ENCODE measurements at regions not wholly inside any gene's neighbourhood (a gene's known extent, or its start where the extent isn't known, plus 50 kb on each side); places are given as distances from the start of the nearest gene placed in this dataset.
"Not testable (repeated sequence)": the region's sequence is repeated elsewhere in the genome, so short reads cannot be mapped to it uniquely, and the experiment has no call there.

- no peak for DNase-seq (ENCODE audit: low read depth in 2 of 3, low spot score in 2 of 3)
Measured at GRCh38 chr12:61188801-61189595, 1071.2 kb upstream of the USP15 start.

DNA sequence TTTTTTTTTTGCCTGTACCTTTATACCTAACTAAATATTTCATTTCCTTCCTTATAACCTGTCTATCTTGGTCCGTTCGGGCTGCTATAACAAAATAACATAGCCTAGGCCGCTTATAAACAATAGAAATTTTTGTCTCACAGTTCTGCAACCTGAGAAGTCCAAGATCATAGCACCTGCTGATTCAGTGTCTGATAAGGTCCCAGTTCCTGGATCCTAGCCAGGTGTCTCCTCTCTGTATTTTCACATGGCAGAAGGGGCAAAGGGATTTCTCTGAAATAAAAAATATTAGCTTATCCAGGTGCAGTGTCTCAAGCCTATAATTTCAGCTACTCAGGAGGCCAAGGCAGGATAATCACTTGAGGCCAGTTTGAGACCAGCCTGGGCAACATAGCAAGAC, 1046.6 kb upstream of the USP15 start:
- DNase-seq (ENCODE audit: low read depth in 2 of 3, low spot score in 2 of 3), result no peak

DNA sequence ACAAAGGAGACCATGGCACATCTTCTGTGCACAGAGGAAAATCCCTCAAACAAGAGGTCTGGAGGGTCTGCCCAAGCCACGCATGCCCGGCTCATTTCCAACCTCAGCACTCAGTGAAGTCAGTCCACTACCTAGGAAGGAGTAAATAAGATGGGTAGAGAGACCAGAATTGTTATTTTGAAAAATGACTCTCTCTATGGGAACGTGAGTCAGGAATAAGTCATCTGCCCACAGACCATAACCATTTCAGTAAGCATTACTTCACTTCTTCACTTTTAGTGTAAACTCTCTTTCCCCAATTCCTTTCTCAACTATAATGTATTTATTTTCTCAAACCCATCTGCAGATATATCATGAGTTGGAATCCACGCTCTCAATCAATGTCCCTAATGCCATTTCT, 1039.9 kb upstream of the USP15 start:
- no peak for DNase-seq (ENCODE audit: low read depth in 2 of 3, low spot score in 2 of 3)

DNA sequence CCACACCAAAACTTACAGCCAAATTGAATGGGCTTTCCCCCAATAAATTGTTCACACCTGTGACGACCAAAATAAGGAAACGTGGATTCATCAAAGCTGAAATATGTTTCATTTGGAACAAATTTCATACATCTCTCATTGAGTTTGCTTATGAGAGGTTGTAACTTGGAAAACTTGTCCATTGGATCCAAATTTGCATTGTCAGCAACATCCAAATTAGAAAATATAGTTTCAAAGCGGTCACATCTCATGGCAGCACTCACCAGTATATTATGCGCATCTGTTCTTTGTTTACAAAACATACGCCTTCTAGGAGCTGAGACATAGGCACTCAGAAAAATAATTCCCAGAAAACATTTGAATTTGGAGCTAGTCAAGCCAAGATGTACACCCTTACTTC, 1028.2 kb upstream of the USP15 start:
- DNase-seq (ENCODE audit: low read depth in 2 of 3, low spot score in 2 of 3), result no peak

DNA sequence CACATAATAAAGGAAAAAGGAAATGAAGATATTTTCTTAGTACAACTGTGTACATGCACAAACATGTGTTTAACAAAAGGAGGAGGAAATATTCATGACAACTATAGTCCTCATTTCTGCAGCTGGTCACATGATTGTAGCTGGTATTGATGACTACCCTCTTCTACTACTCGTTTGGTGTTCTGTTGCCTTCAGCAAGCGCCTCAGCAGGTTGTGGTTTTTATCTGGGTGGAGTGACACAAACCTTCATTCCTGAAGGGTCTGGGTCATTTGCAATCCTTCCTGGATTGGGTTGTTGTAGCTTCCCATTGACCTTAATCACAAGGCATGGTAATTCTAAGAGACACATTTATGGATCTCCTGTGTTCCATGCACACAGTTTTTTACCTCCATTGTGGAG, 1009.9 kb upstream of the USP15 start:
- DNase-seq (ENCODE audit: low read depth in 2 of 3, low spot score in 2 of 3), result no peak

GRCh38 chr12:61251076-61251475, 1009.1 kb upstream of the USP15 start:
- DNase-seq (ENCODE audit: low read depth in 2 of 3, low spot score in 2 of 3), result no peak

GRCh38 chr12:61254225-61254624, 1006.0 kb upstream of the USP15 start:
- DNase-seq (ENCODE audit: low read depth in 2 of 3, low spot score in 2 of 3), result no peak

GRCh38 chr12:61264294-61264693, 995.9 kb upstream of the USP15 start:
- DNase-seq (ENCODE audit: low read depth in 2 of 3, low spot score in 2 of 3), result not testable (repeated sequence)

DNA sequence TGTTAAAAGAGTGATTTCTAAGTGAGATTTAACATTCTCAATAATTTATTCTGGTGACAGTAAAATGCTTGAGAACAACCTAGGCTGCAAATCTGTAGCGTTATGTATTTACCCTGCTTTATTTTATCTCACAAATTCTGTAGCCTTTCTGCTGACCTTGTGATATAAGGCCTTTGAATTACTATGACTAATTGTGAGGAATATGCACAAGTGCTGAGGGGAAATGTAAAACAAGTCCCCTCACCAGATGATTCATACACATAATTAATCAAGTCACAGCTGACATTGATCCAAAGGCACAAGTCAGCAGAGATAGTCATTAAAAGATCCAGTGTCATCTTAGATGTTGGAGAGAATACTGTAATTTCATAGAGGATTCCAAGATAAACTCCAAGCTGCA, 992.7 kb upstream of the USP15 start:
- no peak for DNase-seq (ENCODE audit: low read depth in 2 of 3, low spot score in 2 of 3)

GRCh38 chr12:61272441-61272840, 987.8 kb upstream of the USP15 start:
- no peak for DNase-seq (ENCODE audit: low read depth in 2 of 3, low spot score in 2 of 3)

DNA sequence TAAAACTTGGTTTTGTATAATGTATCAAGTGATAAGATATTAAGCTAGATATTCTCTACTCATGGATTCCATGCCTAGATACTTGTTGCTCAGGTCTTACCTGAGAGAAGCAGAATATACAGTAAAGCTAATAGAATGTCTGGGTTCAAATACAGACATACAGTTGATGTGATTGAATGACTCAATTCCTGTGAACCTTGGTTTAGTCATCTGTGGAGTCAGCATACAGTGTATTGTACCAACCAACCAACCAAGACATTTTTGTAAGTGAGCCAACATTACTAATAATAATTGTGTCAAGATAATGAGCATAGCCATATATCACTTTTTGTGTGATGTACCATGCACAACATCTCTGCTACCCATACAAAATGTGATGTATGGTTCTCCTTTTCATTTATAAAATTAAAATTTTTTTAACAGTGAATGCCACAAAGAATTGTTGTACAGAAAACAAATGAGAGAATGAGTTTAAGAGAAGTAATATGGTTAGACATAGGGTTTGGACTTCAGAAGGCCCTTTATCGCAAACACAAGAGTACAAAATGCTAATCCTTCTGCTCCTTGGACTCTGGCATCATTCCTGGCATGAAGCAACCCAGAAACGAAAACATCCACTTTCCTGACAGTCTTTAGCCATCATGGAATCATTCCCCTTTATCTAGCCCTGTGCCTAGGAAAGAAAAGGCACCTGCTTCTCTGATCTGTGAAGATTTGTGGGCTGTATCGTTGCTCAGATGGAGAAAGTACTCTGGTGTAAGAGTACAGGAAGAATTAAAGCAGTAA, 977.2 kb upstream of the USP15 start:
- no peak for DNase-seq (ENCODE audit: low read depth in 2 of 3, low spot score in 2 of 3)

GRCh38 chr12:61290473-61290872, 969.7 kb upstream of the USP15 start:
- no peak for DNase-seq (ENCODE audit: low read depth in 2 of 3, low spot score in 2 of 3)

- DNase-seq (ENCODE audit: low read depth in 2 of 3, low spot score in 2 of 3), result no peak
Measured at GRCh38 chr12:61291647-61292046, 968.6 kb upstream of the USP15 start.

- not testable (repeated sequence) for DNase-seq (ENCODE audit: low read depth in 2 of 3, low spot score in 2 of 3)
Measured at GRCh38 chr12:61294011-61294410, 966.2 kb upstream of the USP15 start.

- DNase-seq (ENCODE audit: low read depth in 2 of 3, low spot score in 2 of 3), result no peak
Measured at GRCh38 chr12:61301817-61302216, 958.4 kb upstream of the USP15 start.

GRCh38 chr12:61302282-61302681, 957.9 kb upstream of the USP15 start:
- DNase-seq (ENCODE audit: low read depth in 2 of 3, low spot score in 2 of 3), result no peak

- no peak for DNase-seq (ENCODE audit: low read depth in 2 of 3, low spot score in 2 of 3)
Measured at GRCh38 chr12:61308220-61308619, 952.0 kb upstream of the USP15 start.

DNA sequence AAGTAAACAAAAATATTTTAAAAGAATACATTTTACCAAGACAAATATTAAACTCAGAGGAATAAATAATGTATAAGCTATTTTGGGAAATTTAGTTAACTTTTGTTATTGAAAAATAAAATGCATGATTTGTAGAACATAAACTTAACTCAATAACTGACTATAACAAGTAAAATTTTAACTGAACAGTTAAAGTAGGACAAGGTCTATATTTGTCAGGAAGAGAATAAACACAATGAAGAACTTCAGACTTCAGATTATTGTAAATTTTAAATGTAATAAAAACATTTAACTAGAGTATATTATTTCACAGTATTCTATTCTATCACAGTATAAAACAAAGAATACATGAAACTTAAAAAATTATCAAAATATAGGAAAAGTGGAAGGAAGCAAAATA, 948.8 kb upstream of the USP15 start:
- DNase-seq (ENCODE audit: low read depth in 2 of 3, low spot score in 2 of 3), result no peak

DNA sequence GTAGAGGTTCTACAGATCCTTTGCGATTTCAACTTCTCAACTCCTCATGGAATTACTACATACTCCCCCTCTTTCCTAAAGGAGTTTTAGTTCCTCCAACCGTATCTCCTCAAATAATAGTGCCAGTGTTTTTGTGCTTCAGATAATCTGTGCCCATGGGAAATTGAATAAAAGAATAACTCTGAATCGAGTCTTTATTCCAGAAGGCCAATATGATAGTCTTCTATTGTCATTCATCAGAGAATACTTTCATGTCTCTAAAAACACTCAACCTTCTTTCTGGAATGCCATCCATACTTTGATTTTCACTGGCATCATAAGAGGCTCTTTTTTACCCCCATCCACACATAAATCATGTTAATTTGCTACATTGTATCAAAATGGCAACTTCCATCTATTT, 911.3 kb upstream of the USP15 start:
- no peak for DNase-seq (ENCODE audit: low read depth in 2 of 3, low spot score in 2 of 3)

DNA sequence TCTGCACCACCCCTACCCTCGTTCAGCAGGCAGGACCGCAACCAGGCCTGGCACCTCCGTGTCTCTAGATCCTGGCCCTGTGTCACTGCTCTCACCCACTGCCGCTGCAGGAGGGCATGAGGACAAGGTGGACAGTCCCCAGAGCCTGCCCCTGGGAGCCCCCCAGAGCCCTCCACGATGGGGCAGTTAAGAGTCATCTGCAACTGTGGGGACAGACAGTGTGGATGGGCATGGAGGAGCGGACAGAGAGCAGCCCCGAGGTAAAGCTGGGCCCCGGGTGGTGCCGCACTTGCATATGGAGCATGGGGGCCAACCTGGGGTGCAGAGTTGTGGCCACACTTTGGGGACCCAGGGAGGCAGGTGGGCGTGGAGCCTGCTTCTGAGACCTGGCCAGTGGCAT, 905.1 kb upstream of the USP15 start:
- no peak for DNase-seq (ENCODE audit: low read depth in 2 of 3, low spot score in 2 of 3)

- DNase-seq (ENCODE audit: low read depth in 2 of 3, low spot score in 2 of 3), result no peak
Measured at GRCh38 chr12:61356485-61356884, 903.7 kb upstream of the USP15 start.

GRCh38 chr12:61357496-61357895, 902.7 kb upstream of the USP15 start:
- DNase-seq (ENCODE audit: low read depth in 2 of 3, low spot score in 2 of 3), result no peak

- DNase-seq (ENCODE audit: low read depth in 2 of 3, low spot score in 2 of 3), result no peak
Measured at GRCh38 chr12:61362037-61362436, 898.2 kb upstream of the USP15 start.

Measured in activated CD8-positive, alpha-beta memory T cell treated with anti-CD3 and anti-CD28 coated beads for 48 hours (primary cell).